ENCODE measurements at regions not wholly inside any gene's neighbourhood (a gene's known extent, or its start where the extent isn't known, plus 50 kb on each side); places are given as distances from the start of the nearest gene placed in this dataset.

- DNase-seq, result no peak
Measured at GRCh38 chr20:60213126-60213893, 255.1 kb downstream of the CDH26 start.

- DNase-seq, result no peak
Measured at GRCh38 chr20:60214901-60215815, 256.9 kb downstream of the CDH26 start.

- no peak for DNase-seq
Measured at GRCh38 chr20:60215816-60216730, 257.9 kb downstream of the CDH26 start.

GRCh38 chr20:60219231-60219630 lies 261.0 kb downstream of the CDH26 start:
- DNase-seq, result no peak

DNA sequence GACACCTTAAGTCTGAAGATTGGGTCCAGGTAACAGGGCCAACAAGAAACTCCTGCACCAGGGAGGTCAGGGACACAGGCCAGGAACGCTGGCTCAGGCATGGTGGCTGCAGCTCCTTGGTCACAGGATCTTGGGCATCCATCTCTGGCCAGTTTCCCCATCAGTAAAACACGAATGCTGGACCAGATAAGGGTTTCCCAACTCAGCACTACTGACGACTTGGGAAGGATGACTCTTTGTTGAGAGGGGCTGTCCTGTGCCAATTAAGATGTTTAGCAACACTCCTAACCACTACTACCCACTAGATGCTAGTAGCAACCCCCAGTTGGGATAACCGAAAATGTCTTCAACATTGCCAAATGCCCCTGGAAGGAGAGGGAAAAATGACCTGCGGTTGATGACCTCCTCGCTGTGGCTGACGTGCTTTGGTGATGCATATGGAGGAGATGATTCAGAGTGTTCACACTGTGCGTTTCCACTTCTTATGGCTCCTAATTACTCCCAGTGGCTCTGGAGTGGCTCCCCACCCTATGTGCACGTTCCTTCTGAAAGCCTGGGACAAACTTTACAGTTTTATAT lies 261.9 kb downstream of the CDH26 start:
- no peak for DNase-seq

DNA sequence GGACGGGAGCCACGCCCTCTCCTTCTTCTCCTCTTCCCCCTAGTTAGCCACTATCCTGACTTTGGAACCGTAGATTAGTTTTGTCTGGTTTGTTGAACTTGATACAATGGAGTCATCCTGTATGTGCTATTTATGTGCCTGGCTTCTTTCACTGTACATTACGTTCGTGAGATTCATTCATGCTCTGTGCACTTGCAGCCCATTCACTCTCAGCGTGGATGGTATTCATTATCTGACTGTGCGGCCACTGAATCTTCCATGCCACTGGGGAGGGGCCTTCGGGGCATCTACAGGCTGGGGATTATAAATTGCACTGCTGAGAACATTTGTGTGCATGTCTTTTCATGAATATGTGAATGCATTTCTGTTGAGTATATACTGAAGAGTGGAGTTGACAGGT lies 262.5 kb downstream of the CDH26 start:
- DNase-seq, result no peak

DNA sequence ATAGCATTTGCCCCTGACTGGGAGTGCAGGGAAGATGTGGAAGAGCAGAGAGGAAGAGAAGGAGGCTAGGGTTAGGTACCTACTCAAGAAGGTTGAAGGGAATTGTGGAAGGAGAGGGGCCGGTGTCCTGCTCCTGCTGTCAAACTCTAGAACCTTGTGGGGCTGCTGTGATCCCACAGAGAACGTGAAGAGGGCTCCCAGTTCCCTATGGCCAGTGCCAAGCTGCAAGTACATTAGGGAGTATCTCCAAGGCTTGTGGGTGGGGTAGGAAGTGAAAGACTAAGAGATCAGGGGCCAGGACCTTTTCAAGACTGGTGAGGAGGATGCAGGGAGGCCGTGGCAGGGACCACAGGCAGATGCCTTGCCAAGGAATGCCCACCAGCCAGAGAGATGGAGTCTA lies 263.4 kb downstream of the CDH26 start:
- DNase-seq, result no peak

DNA sequence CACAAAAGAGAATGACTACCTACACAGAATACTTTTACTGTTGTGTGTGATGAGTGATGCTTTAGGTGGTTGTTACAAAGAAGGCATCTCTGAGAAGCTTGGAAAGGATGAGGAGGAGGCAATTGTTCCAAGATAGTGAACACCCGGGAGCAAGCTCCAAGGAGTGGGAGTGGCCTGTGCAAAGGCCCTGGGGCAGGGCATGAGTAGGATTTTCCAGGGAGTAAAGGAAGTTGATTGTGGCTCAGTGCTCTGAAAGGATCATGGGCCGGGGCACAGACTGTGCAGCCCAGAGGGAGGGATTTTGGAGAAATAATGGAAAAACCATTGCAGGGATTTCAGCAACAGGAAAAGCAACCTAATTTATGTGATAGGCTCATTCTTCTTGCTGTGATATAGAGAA lies 264.3 kb downstream of the CDH26 start:
- DNase-seq, result no peak

DNA sequence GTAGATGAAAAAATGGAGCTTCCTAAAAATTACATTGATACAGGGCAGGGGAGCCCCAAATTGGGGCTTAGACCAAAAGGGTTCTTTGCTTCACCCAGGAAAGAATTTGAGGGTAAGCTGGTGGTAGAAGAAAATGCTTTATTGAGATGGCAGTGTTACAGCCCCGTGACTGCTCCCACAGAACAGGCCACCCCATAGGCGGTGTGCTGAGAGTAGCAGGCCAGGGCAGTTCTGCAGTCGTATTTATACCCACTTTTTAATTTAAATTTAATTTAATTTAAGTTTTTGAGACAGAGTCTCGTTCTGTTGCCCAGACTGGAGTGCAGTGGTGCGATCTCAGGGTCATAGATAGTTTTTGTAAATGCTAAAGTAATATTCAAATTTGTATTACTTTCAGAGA lies 265.0 kb downstream of the CDH26 start:
- no peak for DNase-seq

- no peak for DNase-seq
Measured at GRCh38 chr20:60224914-60225313, 266.7 kb downstream of the CDH26 start.

- no peak for DNase-seq
Measured at GRCh38 chr20:60228255-60228654, 270.0 kb downstream of the CDH26 start.

GRCh38 chr20:60232380-60232779 lies 274.2 kb downstream of the CDH26 start:
- DNase-seq, result no peak

- DNase-seq, result no peak
Measured at GRCh38 chr20:60233018-60233630, 274.9 kb downstream of the CDH26 start.

DNA sequence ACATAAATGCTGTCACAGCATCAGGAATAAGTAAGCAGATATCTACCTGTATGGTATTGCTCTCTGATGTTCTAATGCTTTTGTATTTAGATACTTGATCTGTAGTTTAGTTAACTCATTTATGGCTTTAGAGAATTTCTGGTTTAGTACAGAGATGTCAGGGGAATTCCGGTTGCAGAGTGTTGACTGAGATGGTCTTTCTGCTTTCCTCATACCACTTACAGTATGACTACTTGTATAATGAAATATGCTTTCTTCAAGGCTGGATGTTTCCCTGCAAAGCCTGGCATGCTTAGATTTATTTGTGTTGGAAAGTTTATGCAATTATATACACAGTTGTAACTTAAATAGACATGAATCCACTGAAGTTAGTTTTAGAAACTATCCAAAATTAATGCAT lies 278.4 kb downstream of the CDH26 start:
- DNase-seq, result no peak

DNA sequence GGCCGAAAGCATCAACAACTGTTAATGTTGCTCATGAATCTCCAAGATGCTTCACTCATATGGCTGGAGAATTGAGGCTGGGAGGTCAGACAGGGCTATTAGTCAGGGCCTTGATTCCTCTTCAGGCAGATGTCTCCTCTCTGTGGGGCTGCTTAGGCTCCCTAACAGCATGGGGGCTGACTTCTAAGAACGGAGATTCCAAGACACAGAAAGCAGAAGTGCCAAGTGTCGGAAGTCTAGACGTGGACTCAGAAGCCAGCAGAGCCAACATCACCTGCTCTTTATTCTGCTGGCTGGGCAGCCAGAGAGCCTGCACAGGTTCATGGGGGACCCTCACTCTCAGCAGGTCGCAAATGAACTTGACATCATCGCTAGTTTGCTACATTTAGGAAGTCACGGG lies 279.8 kb downstream of the CDH26 start:
- DNase-seq, result no peak

GRCh38 chr20:60238992-60239660 lies 280.9 kb downstream of the CDH26 start:
- no peak for DNase-seq

DNA sequence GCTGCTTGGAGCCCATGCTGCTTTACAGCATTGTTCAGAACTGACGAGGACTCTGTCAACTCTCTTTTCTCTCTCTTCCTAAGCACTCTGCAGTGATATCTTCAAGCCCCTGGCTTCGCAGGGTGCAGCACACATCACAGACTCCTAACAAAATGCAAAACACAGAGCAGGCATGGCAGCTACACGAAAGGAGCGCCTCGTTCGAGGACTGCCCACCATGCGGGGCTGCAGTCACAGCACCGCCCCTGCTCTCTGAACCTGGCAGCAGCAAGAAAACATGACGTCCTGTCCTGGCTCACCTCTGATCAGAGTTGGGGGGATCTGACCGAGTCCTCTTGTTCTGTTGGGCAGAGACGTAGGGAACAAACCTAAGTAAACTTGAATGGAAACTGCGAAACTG lies 281.7 kb downstream of the CDH26 start:
- no peak for DNase-seq

DNA sequence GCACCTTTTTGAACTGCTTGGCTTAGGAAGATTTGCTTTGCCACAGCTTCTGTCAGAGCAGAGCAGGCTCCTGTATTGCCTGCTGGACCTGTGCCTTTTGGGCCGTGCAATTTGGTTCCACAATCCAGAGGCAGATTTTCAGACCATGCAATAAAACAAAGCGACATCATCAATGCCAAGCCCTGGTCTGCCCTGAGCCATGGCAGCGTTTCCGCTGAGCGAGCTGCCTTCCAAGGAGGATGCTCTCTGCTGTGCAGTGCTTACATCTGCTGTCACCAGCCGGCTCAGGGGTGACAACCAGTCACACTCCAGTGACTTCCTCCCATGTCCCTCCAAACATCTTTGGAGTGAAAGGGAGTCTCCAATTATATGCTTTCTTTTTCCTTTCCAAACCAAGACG lies 282.2 kb downstream of the CDH26 start:
- DNase-seq, result no peak

- DNase-seq, result no peak
Measured at GRCh38 chr20:60240986-60241385, 282.8 kb downstream of the CDH26 start.

GRCh38 chr20:60242836-60243505 lies 284.7 kb downstream of the CDH26 start:
- no peak for DNase-seq

All from C1 segment of cervical spinal cord (tissue), 14 donors.